Small intestine (tissue), 7 donors: ENCODE measurements at regions not wholly inside any gene's neighbourhood (a gene's known extent, or its start where the extent isn't known, plus 50 kb on each side); places are given as distances from the start of the nearest gene placed in this dataset.

Source experiments
- DNase-seq, 2 donors: peaks; one replicate each; pipeline versions ENCODE4 v3.0.0 to v3.0.0-alpha.2; 2013
- FAIRE-seq: peaks from 2 replicates; lab custom pipeline; 2012; peaks lifted over from hg19 to GRCh38; lab: Jason Lieb, UNC
- H3K27ac ChIP-seq, 3 donors: one replicate each; pipeline ENCODE4 v1.5.1; 2013; ENCODE audit warnings: low read length in 2 of 3, mild to moderate bottlenecking in 2 of 3, control low read depth in 1 of 3, inconsistent platforms in 1 of 3, low read depth in 1 of 3, moderate library complexity in 1 of 3
- H3K27me3 ChIP-seq, 3 donors: one replicate each; pipeline ENCODE4 v1.6.1; 2013; ENCODE audit warnings: low read length in 3 of 3, inconsistent platforms in 1 of 3; ENCODE audit not compliant: control insufficient read depth in 3 of 3, insufficient read depth in 3 of 3
- H3K36me3 ChIP-seq, 3 donors: one replicate each; pipeline ENCODE4 v1.6.1; 2013; ENCODE audit warnings: low read length in 3 of 3, inconsistent platforms in 1 of 3, low read depth in 1 of 3, mild to moderate bottlenecking in 1 of 3, moderate library complexity in 1 of 3; ENCODE audit not compliant: control insufficient read depth in 3 of 3, insufficient read depth in 2 of 3
- H3K4me1 ChIP-seq, 3 donors: one replicate each; pipeline ENCODE4 v1.6.1; 2013; ENCODE audit warnings: low read length in 2 of 3, inconsistent platforms in 1 of 3, low read depth in 1 of 3, mild to moderate bottlenecking in 1 of 3, moderate library complexity in 1 of 3; ENCODE audit not compliant: control insufficient read depth in 3 of 3, insufficient read depth in 2 of 3
- H3K4me3 ChIP-seq, 3 donors: one replicate each; pipeline ENCODE4 v1.5.1; 2013; ENCODE audit warnings: low read length in 3 of 3, control low read depth in 1 of 3, inconsistent platforms in 1 of 3, low read depth in 1 of 3, mild to moderate bottlenecking in 1 of 3, moderate library complexity in 1 of 3
- H3K9me3 ChIP-seq, 2 donors: one replicate each; pipeline ENCODE4 v1.6.1; 2013; ENCODE audit warnings: low read depth in 1 of 2, low read length in 1 of 2; ENCODE audit not compliant: control insufficient read depth in 2 of 2, insufficient read depth in 1 of 2
- WGBS, 3 donors: extraction: QIAGEN DNeasy Blood & Tissue Kit; methylation state at CpG; one replicate each; pipeline ENCODE4 v1.1.7; 2013; 5-methylcytosine and 5-hydroxymethylcytosine counted together
- donor health status: healthy with polysubstance abuse.
- donor health status: control.
- donor health status: control.
- donor health status: Bipolar disorder and iron deficiency.
- donor health status: healthy.

DNA sequence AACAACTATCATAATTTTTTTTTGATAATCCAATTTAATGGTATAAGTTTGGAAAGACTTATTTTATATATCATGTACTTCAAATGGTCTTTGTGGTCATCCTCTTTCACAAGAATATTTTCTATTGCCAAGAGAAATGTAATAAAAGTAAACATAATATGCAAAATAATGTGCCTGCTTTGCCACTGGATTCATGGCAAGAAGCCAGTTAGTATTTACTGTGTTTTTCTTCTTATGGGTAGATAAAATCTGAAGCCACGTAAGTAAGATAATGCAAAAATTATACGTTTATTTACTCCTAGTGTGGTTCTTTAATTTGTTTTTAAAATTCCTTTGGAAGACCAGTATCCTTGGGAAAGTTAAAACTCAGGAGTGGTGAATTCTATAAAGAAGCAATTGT is 258.5 kb downstream of the ARL4A start:
- H3K36me3 ChIP-seq, result no peaks in the 10 kb centered on the region
- H3K9me3 ChIP-seq, result no peaks in the 10 kb centered on the region
- peaks cover 0 to 18% (median 0%) of the 10 kb centered on the region in 3 donors for H3K4me1 ChIP-seq
- H3K27ac ChIP-seq, result no peak overlapping the region
- H3K27me3 ChIP-seq, result no peaks in the 10 kb centered on the region
- H3K4me3 ChIP-seq, result no peak overlapping the region
- no peak for DNase-seq
- WGBS, 3 donors, result 65 to 71% (median 69%) methylated on average over 2 of the region's 2 CpGs
- FAIRE-seq, result no peak

DNA sequence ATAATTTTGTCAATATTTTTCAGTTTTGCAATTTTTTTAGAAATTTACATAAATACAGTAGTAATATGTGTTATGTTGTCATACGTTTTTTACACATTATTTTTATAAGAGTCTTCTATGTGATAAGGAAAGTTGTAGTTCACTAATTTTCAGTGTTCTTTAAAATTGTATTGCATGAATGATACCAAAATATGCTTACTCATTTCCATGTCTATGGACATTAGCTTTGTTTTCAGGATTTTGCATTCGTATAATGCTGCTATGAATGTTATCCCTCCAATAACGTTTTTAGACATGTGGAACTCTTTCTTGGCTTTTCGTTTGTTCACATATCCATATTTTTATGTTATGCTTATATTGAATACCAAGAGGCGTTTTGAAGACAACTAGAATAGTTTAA is 260.0 kb downstream of the ARL4A start:
- Histone ChIP-seq H3K36me3 (no peaks in the 10 kb centered on the region), H3K27me3 (no peaks in the 10 kb centered on the region), H3K4me1 (peaks cover 0 to 11% (median 0%) of the 10 kb centered on the region in 3 donors), H3K9me3 (no peaks in the 10 kb centered on the region), H3K4me3 (no peak overlapping the region), H3K27ac (no peak overlapping the region)
- FAIRE-seq, result peak; percentile 5
- no peak for DNase-seq
- WGBS, 3 donors, result 77 to 85% (median 78%) methylated on average over 5 of the region's 5 CpGs

DNA sequence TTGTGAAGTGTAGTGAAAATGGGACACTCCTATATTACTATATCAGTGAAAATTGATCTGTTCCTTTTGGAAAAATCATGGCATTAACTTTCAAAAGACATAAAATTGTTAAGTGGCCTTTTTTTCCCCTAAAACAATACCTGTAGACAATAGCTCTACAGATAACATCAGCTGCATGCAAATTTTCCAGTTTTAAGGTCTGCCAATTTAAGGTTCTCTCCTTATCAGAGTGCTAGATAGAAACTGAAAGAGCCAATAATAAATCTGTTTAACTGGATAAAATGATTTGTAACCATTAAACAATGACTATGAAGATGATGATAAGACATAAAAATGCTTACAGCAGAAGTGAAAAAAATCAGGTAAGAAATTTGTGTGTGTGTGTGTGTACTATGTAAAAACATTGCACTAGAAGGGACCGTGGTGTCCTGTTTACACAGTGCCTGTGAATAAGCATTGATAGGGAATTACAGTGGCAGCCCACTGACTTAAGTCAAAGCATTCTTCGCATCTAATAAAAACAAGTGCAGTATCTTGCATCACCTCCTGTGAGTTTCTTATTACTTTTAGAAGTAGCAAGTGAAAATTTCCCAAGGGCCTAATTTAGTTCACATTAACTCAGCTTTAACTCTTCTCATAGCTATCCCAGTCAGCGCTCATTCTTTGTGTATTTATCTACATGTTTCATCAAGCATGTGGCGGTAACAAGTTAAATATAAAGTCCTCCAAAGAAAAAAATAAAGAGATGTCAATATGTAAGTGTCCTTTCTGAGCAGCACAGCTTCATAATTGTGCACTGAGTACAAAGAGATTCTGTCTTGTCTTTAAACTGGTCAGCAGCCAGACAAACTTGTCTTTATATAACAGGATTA is 261.9 kb downstream of the ARL4A start:
- Histone ChIP-seq H3K36me3 (no peaks in the 10 kb centered on the region), H3K4me3 (no peak overlapping the region), H3K27me3 (no peaks in the 10 kb centered on the region), H3K4me1 (no peaks in the 10 kb centered on the region), H3K27ac (no peak overlapping the region), H3K9me3 (no peaks in the 10 kb centered on the region)
- DNase-seq (no peak), FAIRE-seq (no peak)
- 68 to 69% (median 69%) methylated on average over 4 of the region's 4 CpGs for whole genome bisulfite sequencing, 3 donors

DNA sequence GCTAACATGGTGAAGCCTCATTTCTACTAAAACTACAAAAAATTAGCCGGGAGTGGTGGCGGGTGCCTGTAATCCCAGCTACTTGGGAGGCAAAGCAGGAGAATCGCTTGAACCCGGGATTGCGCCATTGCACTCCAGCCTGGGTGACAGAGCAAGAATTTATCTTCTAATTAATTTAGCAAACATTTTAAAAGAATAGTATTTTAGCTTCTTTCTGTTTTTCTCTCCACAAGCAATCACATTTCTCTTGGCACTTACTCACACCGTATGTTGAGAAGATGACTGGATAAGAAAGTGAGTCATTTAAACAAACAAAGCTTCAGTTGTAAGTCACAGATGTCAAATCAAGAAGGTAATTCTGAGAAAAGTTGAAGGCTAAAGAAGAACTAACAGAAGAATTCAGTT is 264.0 kb downstream of the ARL4A start:
- peak in 1 of 2 donors; percentile 39 for DNase-seq
- no peaks in the 10 kb centered on the region for H3K36me3 ChIP-seq
- WGBS, 3 donors, result 81 to 87% (median 83%) methylated on average over 6 of the region's 6 CpGs
- no peaks in the 10 kb centered on the region for H3K9me3 ChIP-seq
- H3K27me3 ChIP-seq, result no peaks in the 10 kb centered on the region
- FAIRE-seq, result no peak
- no peak overlapping the region for H3K27ac ChIP-seq
- H3K4me3 ChIP-seq, result no peak overlapping the region
- no peaks in the 10 kb centered on the region for H3K4me1 ChIP-seq

DNA sequence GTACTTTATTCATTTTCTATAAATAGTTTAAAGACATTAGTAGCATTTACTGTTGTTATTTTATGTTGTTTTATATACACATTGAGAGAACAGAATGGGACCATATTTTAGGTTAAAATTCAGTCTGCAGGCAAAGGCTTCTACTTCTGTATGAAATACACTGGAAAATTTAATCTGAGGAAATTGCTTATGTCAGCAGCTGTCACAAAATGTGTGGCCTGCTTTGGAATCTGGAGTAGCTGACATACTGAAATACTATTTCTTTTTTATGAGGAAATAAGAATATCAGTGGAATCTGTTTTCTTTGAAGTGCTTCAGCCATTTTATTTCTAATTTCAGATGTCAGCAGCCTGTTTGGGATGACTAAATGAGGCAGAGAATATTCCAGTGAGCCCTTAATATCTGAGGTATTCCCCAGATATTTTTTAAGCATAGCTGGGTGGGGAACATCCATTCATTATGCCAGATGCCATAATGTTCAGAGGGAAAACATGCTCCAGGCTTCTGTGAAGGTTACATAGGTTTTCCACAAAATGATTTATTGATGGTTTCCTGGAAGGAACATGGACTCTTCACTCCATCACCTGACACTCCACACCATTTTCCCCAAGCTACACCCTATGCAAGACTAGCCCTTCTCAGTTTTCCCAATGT is 267.1 kb downstream of the ARL4A start:
- no peaks in the 10 kb centered on the region for H3K4me1 ChIP-seq
- FAIRE-seq, result no peak

DNA sequence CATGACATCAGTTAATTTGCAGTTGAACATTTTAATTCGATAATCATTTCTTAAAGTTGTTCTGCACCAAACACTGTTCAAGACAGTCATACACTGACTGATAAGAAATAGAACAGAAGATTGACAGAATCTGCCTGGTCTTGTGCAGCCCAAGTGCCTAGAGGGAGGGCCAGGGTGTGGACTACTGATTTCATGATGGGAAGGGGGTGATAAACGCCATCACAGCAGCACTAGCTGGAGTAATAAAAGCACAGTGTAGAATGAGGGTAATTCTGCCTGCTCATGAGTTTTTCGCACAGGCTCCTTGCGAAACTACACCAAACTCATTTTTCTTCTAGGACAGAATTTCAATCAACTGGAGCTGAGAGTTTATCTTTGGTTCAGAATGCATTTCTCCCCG is 270.1 kb downstream of the ARL4A start:
- no peak for FAIRE-seq
- Histone ChIP-seq H3K27me3 (no peaks in the 10 kb centered on the region), H3K9me3 (no peaks in the 10 kb centered on the region), H3K36me3 (no peaks in the 10 kb centered on the region), H3K4me3 (no peak overlapping the region), H3K27ac (no peak overlapping the region), H3K4me1 (no peaks in the 10 kb centered on the region)
- 71 to 83% (median 82%) methylated on average over 5 of the region's 5 CpGs for WGBS, 3 donors
- DNase-seq, result peak in 1 of 2 donors; percentile 18

More for the DNA sequence above, 267.1 kb downstream of the ARL4A start:
- H3K27me3 ChIP-seq, result no peaks in the 10 kb centered on the region
- H3K36me3 ChIP-seq, result no peaks in the 10 kb centered on the region
- no peak overlapping the region for H3K27ac ChIP-seq
- DNase-seq, result no peak
- no peak overlapping the region for H3K4me3 ChIP-seq
- H3K9me3 ChIP-seq, result no peaks in the 10 kb centered on the region

DNA sequence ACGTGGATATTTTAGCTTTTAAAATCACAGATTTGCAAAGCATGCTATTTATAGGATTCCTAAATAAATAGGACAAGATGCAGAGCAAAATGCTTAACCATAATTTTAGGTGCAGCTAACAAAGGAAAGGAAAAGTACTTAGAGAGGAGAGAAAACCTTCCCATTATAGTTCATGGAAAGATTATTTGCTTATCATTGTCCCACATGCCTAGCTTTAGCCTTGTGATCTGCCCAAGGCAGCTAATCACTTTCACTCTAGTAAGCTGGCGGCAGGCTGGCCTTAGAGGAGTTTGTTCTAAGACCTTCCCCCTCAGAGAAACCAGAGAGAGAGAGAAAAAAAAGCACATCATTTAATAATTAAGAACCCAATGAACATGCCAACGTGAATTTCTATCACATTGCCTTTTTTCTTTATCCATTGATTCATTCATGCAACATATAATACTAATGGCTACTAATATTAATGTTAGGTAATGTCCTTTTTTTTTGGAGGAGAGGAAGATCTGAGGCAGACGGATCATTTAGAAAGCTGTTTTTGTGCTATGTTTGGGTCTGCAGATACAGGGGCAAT is 274.6 kb downstream of the ARL4A start:
- no peaks in the 10 kb centered on the region for H3K36me3 ChIP-seq
- no peak overlapping the region for H3K27ac ChIP-seq
- FAIRE-seq (no peak), DNase-seq (no peak)
- H3K27me3 ChIP-seq, result peaks cover 0 to 2% (median 0%) of the 10 kb centered on the region in 3 donors
- 69 to 73% (median 73%) methylated on average over 4 of the region's 4 CpGs for WGBS, 3 donors
- no peaks in the 10 kb centered on the region for H3K9me3 ChIP-seq
- no peak overlapping the region for H3K4me3 ChIP-seq
- H3K4me1 ChIP-seq, result no peaks in the 10 kb centered on the region

DNA sequence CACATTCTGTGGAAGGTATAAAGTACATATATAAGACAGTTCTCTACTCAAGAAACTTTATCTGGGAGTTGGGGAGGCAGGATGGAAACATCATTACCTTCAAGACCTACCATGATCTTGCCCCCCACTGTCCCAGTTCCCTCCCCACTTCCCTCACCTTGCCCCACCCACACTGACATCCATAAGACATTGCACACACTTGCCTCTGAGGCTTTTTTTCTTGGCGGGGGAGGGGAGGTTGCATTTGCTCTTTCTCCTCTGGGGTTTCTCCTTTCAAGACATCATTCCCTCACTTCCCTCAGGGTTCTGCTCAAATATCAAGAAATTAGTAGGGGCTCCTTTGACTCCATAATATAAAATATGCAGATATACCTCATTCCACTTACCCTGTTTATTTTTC is 276.0 kb downstream of the ARL4A start:
- FAIRE-seq, result no peak
- Histone ChIP-seq H3K4me3 (no peak overlapping the region), H3K36me3 (no peaks in the 10 kb centered on the region), H3K27ac (no peak overlapping the region), H3K27me3 (peaks cover 0 to 2% (median 0%) of the 10 kb centered on the region in 3 donors), H3K9me3 (no peaks in the 10 kb centered on the region), H3K4me1 (no peaks in the 10 kb centered on the region)
- no peak for DNase-seq
- whole genome bisulfite sequencing, 3 donors, result 91 to 94% (median 94%) methylated on average over 1 of the region's 1 CpG
